ENCODE measurements at regions not wholly inside any gene's neighbourhood (a gene's known extent, or its start where the extent isn't known, plus 50 kb on each side); places are given as distances from the start of the nearest gene placed in this dataset.
A peak's percentile ranks its signal among the peaks of the same experiment; 100 is the strongest.

GRCh38 chr17:27233059-27233458, 60.9 kb upstream of the WSB1 start:
- TF ChIP-seq CTCF (conservative IDR thresholded peaks at IDR 0.05; ENCODE audit: low read length) = no peak
- TF ChIP-seq EZH2phosphoT487 (IDR thresholded peaks at IDR 0.05; ENCODE audit: borderline replicate concordance) = no peak
- Histone ChIP-seq H3K9me2 (replicated peaks; ENCODE audit: low read depth, low read length) (no peaks in the 10 kb centered on the region), H3K4me3 (ENCODE audit: low read length, poor library complexity, severe bottlenecking) (no peak overlapping the region), H3F3A (ENCODE audit: low read depth) (no peaks in the 10 kb centered on the region), H3K9me3 (ENCODE audit: insufficient read depth, low read depth, low read length) (no peaks in the 10 kb centered on the region), H3K27me3 (ENCODE audit: insufficient read depth, low read length, poor library complexity, severe bottlenecking) (no peaks in the 10 kb centered on the region), H3K4me2 (ENCODE audit: low read depth, low read length, poor library complexity, severe bottlenecking) (no peak overlapping the region), H4K20me1 (ENCODE audit: insufficient read depth, low read length, poor library complexity, severe bottlenecking) (no peaks in the 10 kb centered on the region), H3K79me2 (ENCODE audit: insufficient read depth, low read length) (no peaks in the 10 kb centered on the region), H3K4me1 (ENCODE audit: insufficient read depth, low read length, poor library complexity, severe bottlenecking) (no peaks in the 10 kb centered on the region), H3K36me3 (ENCODE audit: insufficient read depth, low read length) (no peaks in the 10 kb centered on the region), H3K9ac (ENCODE audit: low read depth, low read length, poor library complexity, severe bottlenecking) (no peak overlapping the region), H2AFZ (ENCODE audit: low read length) (no peak overlapping the region)

DNA sequence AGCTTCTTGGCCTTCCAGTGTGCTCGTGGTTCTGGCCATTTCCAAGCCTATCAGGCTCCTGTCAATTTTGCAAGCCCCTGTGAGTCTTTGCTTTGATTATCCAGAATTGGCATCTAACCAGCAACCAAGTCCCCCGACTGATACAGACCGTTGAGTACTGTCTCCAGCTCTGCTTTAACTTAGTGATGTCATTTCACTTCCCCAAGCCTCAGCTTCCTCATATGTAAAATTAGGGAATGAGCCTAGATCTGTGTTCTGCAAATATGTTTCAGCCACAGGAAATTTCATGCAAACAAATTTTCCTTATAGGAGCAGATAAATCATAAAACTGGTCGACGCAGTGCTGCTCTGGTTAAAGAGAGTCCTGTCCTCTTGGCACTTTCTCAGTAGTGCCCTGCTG, 60.1 kb upstream of the WSB1 start:
- Histone ChIP-seq H3K79me2 (ENCODE audit: insufficient read depth, low read length) (no peaks in the 10 kb centered on the region), H3K4me1 (ENCODE audit: insufficient read depth, low read length, poor library complexity, severe bottlenecking) (no peaks in the 10 kb centered on the region), H3K4me2 (ENCODE audit: low read depth, low read length, poor library complexity, severe bottlenecking) (no peak overlapping the region), H3K9ac (ENCODE audit: low read depth, low read length, poor library complexity, severe bottlenecking) (no peak overlapping the region), H3K27me3 (ENCODE audit: insufficient read depth, low read length, poor library complexity, severe bottlenecking) (no peaks in the 10 kb centered on the region), H3K9me2 (replicated peaks; ENCODE audit: low read depth, low read length) (no peaks in the 10 kb centered on the region), H2AFZ (ENCODE audit: low read length) (no peak overlapping the region), H4K20me1 (ENCODE audit: insufficient read depth, low read length, poor library complexity, severe bottlenecking) (no peaks in the 10 kb centered on the region), H3K9me3 (ENCODE audit: insufficient read depth, low read depth, low read length) (no peaks in the 10 kb centered on the region), H3K4me3 (ENCODE audit: low read length, poor library complexity, severe bottlenecking) (no peak overlapping the region), H3F3A (ENCODE audit: low read depth) (no peaks in the 10 kb centered on the region), H3K36me3 (ENCODE audit: insufficient read depth, low read length) (no peaks in the 10 kb centered on the region)
- TF ChIP-seq EZH2phosphoT487 (IDR thresholded peaks at IDR 0.05; ENCODE audit: borderline replicate concordance) (no peak), CTCF (conservative IDR thresholded peaks at IDR 0.05; ENCODE audit: low read length) (no peak)

- TF ChIP-seq CTCF (conservative IDR thresholded peaks at IDR 0.05; ENCODE audit: low read length) (peak; percentile 92), EZH2phosphoT487 (IDR thresholded peaks at IDR 0.05; ENCODE audit: borderline replicate concordance) (no peak)
- H3F3A ChIP-seq (ENCODE audit: low read depth) = no peaks in the 10 kb centered on the region
- H2AFZ ChIP-seq (ENCODE audit: low read length) = no peak overlapping the region
- no peaks in the 10 kb centered on the region for H3K36me3 ChIP-seq (ENCODE audit: insufficient read depth, low read length)
- no peaks in the 10 kb centered on the region for H4K20me1 ChIP-seq (ENCODE audit: insufficient read depth, low read length, poor library complexity, severe bottlenecking)
- no peaks in the 10 kb centered on the region for H3K9me3 ChIP-seq (ENCODE audit: insufficient read depth, low read depth, low read length)
- H3K4me2 ChIP-seq (ENCODE audit: low read depth, low read length, poor library complexity, severe bottlenecking) = no peak overlapping the region
- no peak overlapping the region for H3K4me3 ChIP-seq (ENCODE audit: low read length, poor library complexity, severe bottlenecking)
- no peaks in the 10 kb centered on the region for H3K9me2 ChIP-seq (replicated peaks; ENCODE audit: low read depth, low read length)
- no peaks in the 10 kb centered on the region for H3K79me2 ChIP-seq (ENCODE audit: insufficient read depth, low read length)
- H3K9ac ChIP-seq (ENCODE audit: low read depth, low read length, poor library complexity, severe bottlenecking) = no peak overlapping the region
- no peaks in the 10 kb centered on the region for H3K4me1 ChIP-seq (ENCODE audit: insufficient read depth, low read length, poor library complexity, severe bottlenecking)
- no peaks in the 10 kb centered on the region for H3K27me3 ChIP-seq (ENCODE audit: insufficient read depth, low read length, poor library complexity, severe bottlenecking)
These were observed 57.1 kb upstream of the WSB1 start for GRCh38 chr17:27236717-27237315.
